GM19455 (cell line): ENCODE measurements at regions not wholly inside any gene's neighbourhood (a gene's known extent, or its start where the extent isn't known, plus 50 kb on each side); places are given as distances from the start of the nearest gene placed in this dataset.
A peak's percentile ranks its signal among the peaks of the same experiment; 100 is the strongest.

Experiments used
- ATAC-seq: cut with Tn5 transposase; IDR thresholded peaks from one replicate; pipeline ENCODE4 v1.9.1; 2021; ENCODE audit not compliant: unreplicated experiment

- no peak for ATAC-seq
These were observed 214.7 kb downstream of the SS18 start for GRCh38 chr18:25875551-25876240.

- no peak for ATAC-seq
These were observed 216.6 kb downstream of the SS18 start for GRCh38 chr18:25873833-25874232.

GRCh38 chr18:25866331-25866730, 224.1 kb downstream of the SS18 start:
- ATAC-seq, result no peak

- no peak for ATAC-seq
These were observed 227.4 kb downstream of the SS18 start for GRCh38 chr18:25862881-25863600.

- ATAC-seq, result no peak
These were observed 236.6 kb downstream of the SS18 start for GRCh38 chr18:25853691-25854433.

- no peak for ATAC-seq
These were observed 246.6 kb downstream of the SS18 start for GRCh38 chr18:25843791-25844190.

- no peak for ATAC-seq
These were observed 247.7 kb downstream of the SS18 start for GRCh38 chr18:25842665-25843064.

GRCh38 chr18:25834061-25834460, 256.4 kb downstream of the SS18 start:
- no peak for ATAC-seq

GRCh38 chr18:25832001-25832604, 258.3 kb downstream of the SS18 start:
- ATAC-seq, result peak; percentile 67

- ATAC-seq, result no peak
These were observed 259.1 kb downstream of the SS18 start for GRCh38 chr18:25831301-25831701.

GRCh38 chr18:25830787-25831186, 259.6 kb downstream of the SS18 start:
- no peak for ATAC-seq

GRCh38 chr18:25827961-25828561, 262.4 kb downstream of the SS18 start:
- no peak for ATAC-seq

- ATAC-seq, result no peak
These were observed 263.2 kb downstream of the SS18 start for GRCh38 chr18:25827228-25827627.

GRCh38 chr18:25826823-25827222, 263.6 kb downstream of the SS18 start:
- no peak for ATAC-seq

- no peak for ATAC-seq
These were observed 264.2 kb downstream of the SS18 start for GRCh38 chr18:25825979-25826776.

- no peak for ATAC-seq
These were observed 265.4 kb downstream of the SS18 start for GRCh38 chr18:25825056-25825455.

- ATAC-seq, result no peak
These were observed 270.6 kb downstream of the SS18 start for GRCh38 chr18:25819746-25820363.

- ATAC-seq, result no peak
These were observed 271.9 kb downstream of the SS18 start for GRCh38 chr18:25818505-25818904.

- ATAC-seq, result no peak
These were observed 272.7 kb downstream of the SS18 start for GRCh38 chr18:25817546-25818237.
